ENCODE measurements at regions not wholly inside any gene's neighbourhood (a gene's known extent, or its start where the extent isn't known, plus 50 kb on each side); places are given as distances from the start of the nearest gene placed in this dataset.
"Not testable (repeated sequence)": the region's sequence is repeated elsewhere in the genome, so short reads cannot be mapped to it uniquely, and the experiment has no call there.

GRCh38 chr14:21822109-21822508 is 148.5 kb upstream of the OR4E1 start:
- no peak for DNase-seq (ENCODE audit: low read depth)
- TF ChIP-seq, protein P1, sequence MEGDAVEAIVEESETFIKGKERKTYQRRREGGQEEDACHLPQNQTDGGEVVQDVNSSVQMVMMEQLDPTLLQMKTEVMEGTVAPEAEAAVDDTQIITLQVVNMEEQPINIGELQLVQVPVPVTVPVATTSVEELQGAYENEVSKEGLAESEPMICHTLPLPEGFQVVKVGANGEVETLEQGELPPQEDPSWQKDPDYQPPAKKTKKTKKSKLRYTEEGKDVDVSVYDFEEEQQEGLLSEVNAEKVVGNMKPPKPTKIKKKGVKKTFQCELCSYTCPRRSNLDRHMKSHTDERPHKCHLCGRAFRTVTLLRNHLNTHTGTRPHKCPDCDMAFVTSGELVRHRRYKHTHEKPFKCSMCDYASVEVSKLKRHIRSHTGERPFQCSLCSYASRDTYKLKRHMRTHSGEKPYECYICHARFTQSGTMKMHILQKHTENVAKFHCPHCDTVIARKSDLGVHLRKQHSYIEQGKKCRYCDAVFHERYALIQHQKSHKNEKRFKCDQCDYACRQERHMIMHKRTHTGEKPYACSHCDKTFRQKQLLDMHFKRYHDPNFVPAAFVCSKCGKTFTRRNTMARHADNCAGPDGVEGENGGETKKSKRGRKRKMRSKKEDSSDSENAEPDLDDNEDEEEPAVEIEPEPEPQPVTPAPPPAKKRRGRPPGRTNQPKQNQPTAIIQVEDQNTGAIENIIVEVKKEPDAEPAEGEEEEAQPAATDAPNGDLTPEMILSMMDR (conservative IDR thresholded peaks at IDR 0.05; ENCODE audit: control insufficient read depth, insufficient read depth, low read depth, low read length): no peak
- no peak overlapping the region for H3K4me3 ChIP-seq (ENCODE audit: control insufficient read depth, low read depth, low read length)

DNA sequence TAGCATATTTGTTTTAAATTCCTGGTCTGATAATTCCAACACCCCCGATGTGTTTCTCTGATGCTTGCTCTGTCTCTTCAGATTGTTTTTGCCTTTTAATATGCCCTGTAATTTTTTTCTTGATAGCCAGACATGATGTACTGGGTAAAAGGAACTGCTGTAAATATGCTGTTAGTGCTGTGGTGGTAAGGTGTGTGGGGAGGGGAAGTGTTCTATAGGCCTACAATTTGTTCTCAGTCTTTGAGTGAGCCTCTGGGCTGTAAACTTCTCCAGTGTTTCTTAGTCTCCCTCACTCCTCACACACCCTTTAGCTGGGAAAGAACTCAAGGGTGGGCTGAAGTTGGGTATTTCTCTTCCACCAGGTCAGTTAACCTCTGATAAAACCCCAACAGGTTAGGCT is 147.0 kb upstream of the OR4E1 start:
- TF ChIP-seq, protein P1 (conservative IDR thresholded peaks at IDR 0.05; ENCODE audit: control insufficient read depth, insufficient read depth, low read depth, low read length): no peak
- H3K4me3 ChIP-seq (ENCODE audit: control insufficient read depth, low read depth, low read length): no peak overlapping the region
- DNase-seq (ENCODE audit: low read depth): no peak

- not testable (repeated sequence) for DNase-seq (ENCODE audit: low read depth); H3K4me3 ChIP-seq (ENCODE audit: control insufficient read depth, low read depth, low read length)
Measured at GRCh38 chr14:21819891-21820290, 146.3 kb upstream of the OR4E1 start.

- H3K4me3 ChIP-seq (ENCODE audit: control insufficient read depth, low read depth, low read length); DNase-seq (ENCODE audit: low read depth): not testable (repeated sequence)
Measured at GRCh38 chr14:21817010-21817409, 143.4 kb upstream of the OR4E1 start.

DNA sequence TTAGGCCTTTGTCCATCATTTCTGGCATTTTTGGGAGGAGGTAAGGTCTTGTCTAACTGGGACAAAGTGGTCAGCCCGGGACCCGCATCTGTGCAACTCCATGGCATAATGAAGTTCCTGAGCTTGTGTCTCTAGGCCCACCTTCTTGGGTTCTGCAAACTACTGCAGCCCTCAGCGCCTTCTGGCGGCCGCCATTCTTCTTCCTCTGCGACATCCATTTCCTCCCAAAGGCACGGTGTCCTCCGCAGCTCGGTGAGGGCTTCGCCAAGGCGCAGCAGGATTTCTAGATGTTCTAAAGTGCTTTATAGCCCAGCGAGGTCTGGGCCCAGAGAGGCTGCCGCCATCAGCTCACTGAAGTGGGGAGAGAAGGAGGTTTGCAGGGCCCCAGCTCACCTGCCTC is 134.4 kb upstream of the OR4E1 start:
- H3K4me3 ChIP-seq (ENCODE audit: control insufficient read depth, low read depth, low read length): no peak overlapping the region
- TF ChIP-seq, protein P1 (conservative IDR thresholded peaks at IDR 0.05; ENCODE audit: control insufficient read depth, insufficient read depth, low read depth, low read length): no peak
- DNase-seq (ENCODE audit: low read depth): no peak

- no peak overlapping the region for H3K4me3 ChIP-seq (ENCODE audit: control insufficient read depth, low read depth, low read length)
- TF ChIP-seq, protein P1 (conservative IDR thresholded peaks at IDR 0.05; ENCODE audit: control insufficient read depth, insufficient read depth, low read depth, low read length): no peak
- DNase-seq (ENCODE audit: low read depth): no peak
Measured at GRCh38 chr14:21804981-21805380, 131.4 kb upstream of the OR4E1 start.

GRCh38 chr14:21802441-21802840 is 128.8 kb upstream of the OR4E1 start:
- TF ChIP-seq, protein P1 (conservative IDR thresholded peaks at IDR 0.05; ENCODE audit: control insufficient read depth, insufficient read depth, low read depth, low read length): no peak
- H3K4me3 ChIP-seq (ENCODE audit: control insufficient read depth, low read depth, low read length): no peak overlapping the region
- no peak for DNase-seq (ENCODE audit: low read depth)

DNA sequence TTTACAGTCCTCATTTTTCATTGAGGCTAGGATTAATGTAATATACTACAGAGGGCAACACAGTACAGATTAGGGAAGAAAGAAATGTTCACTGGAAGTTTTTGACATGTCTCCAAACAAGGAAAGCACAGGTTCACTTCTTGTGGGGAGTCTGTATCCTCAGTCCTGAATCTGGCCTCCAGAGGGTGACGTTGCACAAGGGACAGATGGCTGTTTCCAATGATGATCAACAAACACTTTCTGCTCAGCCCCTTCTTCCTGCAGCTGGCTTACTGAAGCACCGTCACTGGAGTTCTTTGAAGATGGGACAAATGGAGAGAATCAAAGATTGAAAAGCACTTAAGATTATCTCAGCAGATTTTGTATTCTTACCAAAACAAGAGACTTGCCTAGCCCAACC is 123.3 kb upstream of the OR4E1 start:
- no peak overlapping the region for H3K4me3 ChIP-seq (ENCODE audit: control insufficient read depth, low read depth, low read length)
- no peak for DNase-seq (ENCODE audit: low read depth)
- TF ChIP-seq, protein P1 (conservative IDR thresholded peaks at IDR 0.05; ENCODE audit: control insufficient read depth, insufficient read depth, low read depth, low read length): no peak
